Mucosa of stomach (tissue), 1 donor: ENCODE measurements at regions not wholly inside any gene's neighbourhood (a gene's known extent, or its start where the extent isn't known, plus 50 kb on each side); places are given as distances from the start of the nearest gene placed in this dataset.

Experiments used
- H3K27me3 ChIP-seq: one replicate; pipeline ENCODE4 v1.7.0; 2013; ENCODE audit warnings: mild to moderate bottlenecking, low read length; ENCODE audit not compliant: control insufficient read depth, insufficient read depth
- H3K36me3 ChIP-seq: one replicate; pipeline ENCODE4 v1.7.0; 2013; ENCODE audit warnings: low read length; ENCODE audit not compliant: control insufficient read depth, insufficient read depth
- H3K4me1 ChIP-seq: one replicate; pipeline ENCODE4 v1.7.0; 2013; ENCODE audit warnings: mild to moderate bottlenecking, low read length; ENCODE audit not compliant: control insufficient read depth, insufficient read depth
- H3K4me3 ChIP-seq: one replicate; pipeline ENCODE4 v1.7.0; 2013; ENCODE audit warnings: low read length
- H3K9ac ChIP-seq: one replicate; pipeline ENCODE4 v1.7.0; 2013; ENCODE audit warnings: mild to moderate bottlenecking, low read length, moderate library complexity
- H3K9me3 ChIP-seq: one replicate; pipeline ENCODE4 v1.7.0; 2013; ENCODE audit warnings: mild to moderate bottlenecking, low read length, moderate library complexity; ENCODE audit not compliant: control insufficient read depth
- donor health status: Pancreatic carcinoma.

DNA sequence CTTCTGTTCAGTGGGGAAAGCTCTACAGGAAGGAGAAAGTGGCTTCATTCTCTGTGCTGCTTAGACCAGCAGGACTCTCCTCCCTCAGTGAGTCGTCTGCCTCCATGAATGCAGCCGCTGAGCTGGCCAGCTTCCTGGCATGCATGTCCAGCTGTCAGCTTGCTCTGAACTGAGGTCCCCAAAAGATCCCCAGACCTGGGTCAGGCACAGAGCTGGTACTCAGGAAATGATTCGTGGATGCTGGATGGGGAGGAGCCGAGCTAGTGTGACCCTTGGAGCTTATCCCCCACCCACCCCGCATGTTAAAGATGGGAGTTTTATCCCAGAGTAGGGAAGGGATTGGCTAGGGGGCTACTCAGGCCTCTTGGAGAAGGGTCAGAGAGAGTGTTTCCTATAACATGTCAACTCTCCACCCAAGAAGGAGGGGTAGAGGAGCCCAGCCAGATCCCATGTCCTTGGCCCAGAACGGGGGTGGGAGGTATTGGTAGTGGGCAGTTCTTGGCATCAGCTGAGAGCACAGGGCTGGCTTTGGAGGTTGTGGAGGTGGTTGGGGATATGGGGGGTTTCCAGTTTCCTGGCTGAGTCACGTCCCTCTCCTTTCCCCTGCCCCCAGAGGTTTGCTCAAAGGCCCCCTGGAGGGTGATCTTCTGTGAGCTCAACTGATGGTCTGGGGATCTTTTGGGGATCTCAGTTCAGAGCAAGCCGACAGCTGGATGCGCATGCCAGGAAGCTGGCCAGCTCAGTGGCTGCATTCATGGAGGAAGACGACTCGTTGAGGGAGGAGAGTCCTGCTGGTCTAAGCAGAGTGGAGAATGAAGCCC lies 110.1 kb downstream of the FOXD2 start:
- H3K9me3 ChIP-seq: no peaks in the 10 kb centered on the region
- H3K4me3 ChIP-seq: no peak overlapping the region
- peaks cover 36% of the 10 kb centered on the region for H3K4me1 ChIP-seq
- no peak overlapping the region for H3K9ac ChIP-seq
- no peaks in the 10 kb centered on the region for H3K27me3 ChIP-seq
- no peaks in the 10 kb centered on the region for H3K36me3 ChIP-seq

DNA sequence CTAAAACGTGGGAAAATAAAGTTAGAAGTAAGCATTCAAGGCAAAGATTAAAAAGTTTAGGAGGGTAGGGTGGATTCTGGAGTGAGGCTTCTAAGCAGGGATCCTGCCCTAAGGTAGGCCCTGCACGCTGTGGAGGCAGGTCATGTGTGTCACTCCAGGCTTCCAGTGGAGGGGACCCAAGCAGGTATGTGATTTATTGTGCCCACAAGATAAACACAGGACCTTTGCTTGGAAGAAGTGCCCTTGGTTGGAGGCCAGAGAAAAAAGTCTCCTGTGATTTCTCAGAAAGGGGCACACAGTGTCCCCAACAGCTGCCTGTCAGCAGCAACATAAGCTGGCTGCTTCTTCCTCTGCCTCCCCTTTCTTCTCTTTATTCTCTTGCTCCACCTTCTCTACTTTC lies 110.8 kb downstream of the FOXD2 start:
- Histone ChIP-seq H3K9me3 (no peaks in the 10 kb centered on the region), H3K4me3 (no peak overlapping the region), H3K4me1 (peaks cover 41% of the 10 kb centered on the region), H3K36me3 (no peaks in the 10 kb centered on the region), H3K9ac (no peak overlapping the region), H3K27me3 (no peaks in the 10 kb centered on the region)

DNA sequence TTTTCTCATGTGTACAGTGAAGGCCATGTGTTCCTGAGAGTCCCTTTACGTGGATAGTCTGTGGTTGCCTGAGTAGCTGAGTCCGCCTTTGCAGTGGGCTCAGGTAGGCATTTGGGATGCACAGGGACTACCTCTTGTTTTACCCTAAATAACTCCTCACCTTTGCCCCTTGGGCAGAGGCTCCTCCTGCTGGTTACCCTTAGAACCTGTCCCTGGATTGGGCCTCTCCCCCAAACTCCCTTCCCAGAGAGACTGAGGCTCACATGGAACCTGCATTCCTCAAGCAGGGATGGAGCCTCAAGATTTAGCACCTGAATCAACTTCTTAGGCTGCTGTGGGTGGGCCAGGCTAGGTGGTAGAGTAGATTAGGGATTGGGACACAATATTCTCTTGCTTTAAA lies 111.7 kb downstream of the FOXD2 start:
- Histone ChIP-seq H3K4me1 (peaks cover 50% of the 10 kb centered on the region), H3K36me3 (no peaks in the 10 kb centered on the region), H3K9me3 (no peaks in the 10 kb centered on the region), H3K4me3 (no peak overlapping the region), H3K9ac (no peak overlapping the region), H3K27me3 (no peaks in the 10 kb centered on the region)

DNA sequence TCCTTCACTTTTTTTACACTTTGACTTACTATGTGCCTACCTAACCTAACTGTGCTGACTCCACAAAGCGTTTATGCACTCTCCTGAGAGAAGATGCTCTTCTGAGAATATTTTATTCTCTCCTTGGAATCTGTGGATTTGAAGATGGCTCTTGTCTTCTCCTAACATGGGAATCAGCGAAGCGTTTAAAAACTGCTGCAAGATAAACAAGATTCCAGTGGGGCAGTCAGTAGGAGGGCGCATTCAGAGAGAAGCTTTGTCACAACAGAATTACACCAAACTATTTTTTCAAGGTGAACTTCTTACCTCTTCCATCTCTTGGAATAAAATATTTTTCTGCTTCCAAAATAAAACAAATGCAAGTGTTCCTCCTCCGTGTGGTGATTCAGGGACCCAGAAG lies 113.1 kb downstream of the FOXD2 start:
- Histone ChIP-seq H3K27me3 (no peaks in the 10 kb centered on the region), H3K9ac (no peak overlapping the region), H3K9me3 (no peaks in the 10 kb centered on the region), H3K4me1 (peaks cover 59% of the 10 kb centered on the region), H3K36me3 (no peaks in the 10 kb centered on the region), H3K4me3 (no peak overlapping the region)

DNA sequence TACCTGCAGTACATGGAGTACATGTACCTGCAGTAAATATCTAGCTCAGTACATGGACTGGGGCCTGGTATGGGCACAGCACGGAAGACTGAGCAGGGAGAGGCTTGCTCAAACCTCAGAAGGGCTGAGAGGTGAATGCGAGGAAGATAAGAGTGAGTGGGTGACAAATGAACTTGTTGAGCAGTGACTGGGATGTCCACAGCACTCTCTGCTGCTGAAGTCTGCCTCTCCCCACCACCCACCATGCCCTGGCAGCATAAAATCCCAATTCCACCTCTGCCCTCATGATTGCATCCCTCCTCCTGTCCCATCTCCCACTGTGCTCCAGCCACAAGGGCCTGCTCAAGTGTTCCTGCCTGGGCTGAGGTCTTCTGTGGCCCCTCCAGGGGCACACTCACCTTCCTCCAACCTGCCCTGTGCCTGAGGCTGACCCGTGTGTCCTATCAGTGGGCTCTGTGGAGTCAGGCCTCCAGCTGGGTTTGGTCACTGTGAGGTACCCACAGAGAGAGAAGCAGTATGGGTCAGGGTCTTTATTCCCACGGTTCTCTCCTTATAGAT lies 114.2 kb downstream of the FOXD2 start:
- H3K4me1 ChIP-seq: peaks cover 65% of the 10 kb centered on the region

DNA sequence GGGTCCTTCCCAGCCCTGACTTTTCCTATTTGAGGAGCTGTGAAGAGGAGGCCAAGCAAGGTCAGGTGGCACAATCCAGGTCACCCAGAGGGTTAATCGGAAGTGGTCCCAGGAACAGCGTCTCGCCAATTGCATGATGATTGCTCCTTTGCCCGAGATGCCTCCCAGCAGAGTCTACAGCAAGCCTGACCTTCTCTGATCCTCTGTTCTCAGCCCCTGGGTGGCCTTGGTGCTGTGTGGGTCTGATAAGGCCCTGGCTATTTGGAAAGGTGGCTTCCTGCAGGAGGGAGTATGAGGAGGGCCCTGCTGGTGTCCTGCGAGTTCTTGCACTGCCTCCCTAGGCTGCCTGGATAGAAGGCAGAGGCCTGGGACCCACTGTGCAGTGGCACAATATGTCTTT lies 116.2 kb downstream of the FOXD2 start:
- peak overlapping the region; percentile 11 for H3K9ac ChIP-seq
- H3K4me1 ChIP-seq: peaks cover 80% of the 10 kb centered on the region
- no peaks in the 10 kb centered on the region for H3K27me3 ChIP-seq
- no peak overlapping the region for H3K4me3 ChIP-seq
- no peaks in the 10 kb centered on the region for H3K9me3 ChIP-seq
- H3K36me3 ChIP-seq: no peaks in the 10 kb centered on the region

More for the DNA sequence above, 114.2 kb downstream of the FOXD2 start:
- no peaks in the 10 kb centered on the region for H3K27me3 ChIP-seq
- H3K4me3 ChIP-seq: no peak overlapping the region
- H3K9me3 ChIP-seq: no peaks in the 10 kb centered on the region
- no peak overlapping the region for H3K9ac ChIP-seq
- H3K36me3 ChIP-seq: no peaks in the 10 kb centered on the region

DNA sequence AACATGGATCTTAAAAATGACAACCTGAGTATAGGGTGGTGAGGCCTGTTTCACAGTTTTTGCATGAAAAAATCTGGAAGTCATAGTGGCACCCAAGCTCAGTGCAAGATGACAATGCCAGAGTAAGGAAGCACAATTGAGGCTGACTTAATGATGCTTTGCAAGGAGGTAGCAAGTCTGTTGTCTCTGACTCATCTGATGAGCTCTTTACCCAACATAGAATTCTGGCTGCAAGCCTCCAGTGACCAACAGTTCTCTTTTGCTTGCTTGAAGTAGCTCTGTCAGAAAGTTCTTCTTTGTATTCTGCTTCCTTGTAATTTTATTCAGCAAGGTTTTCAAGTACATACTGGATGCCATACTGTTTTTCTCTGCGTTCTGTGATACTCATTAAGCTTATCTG lies 117.1 kb downstream of the FOXD2 start:
- no peaks in the 10 kb centered on the region for H3K27me3 ChIP-seq
- peaks cover 77% of the 10 kb centered on the region for H3K4me1 ChIP-seq
- no peaks in the 10 kb centered on the region for H3K36me3 ChIP-seq
- H3K9ac ChIP-seq: no peak overlapping the region
- no peak overlapping the region for H3K4me3 ChIP-seq
- H3K9me3 ChIP-seq: no peaks in the 10 kb centered on the region

DNA sequence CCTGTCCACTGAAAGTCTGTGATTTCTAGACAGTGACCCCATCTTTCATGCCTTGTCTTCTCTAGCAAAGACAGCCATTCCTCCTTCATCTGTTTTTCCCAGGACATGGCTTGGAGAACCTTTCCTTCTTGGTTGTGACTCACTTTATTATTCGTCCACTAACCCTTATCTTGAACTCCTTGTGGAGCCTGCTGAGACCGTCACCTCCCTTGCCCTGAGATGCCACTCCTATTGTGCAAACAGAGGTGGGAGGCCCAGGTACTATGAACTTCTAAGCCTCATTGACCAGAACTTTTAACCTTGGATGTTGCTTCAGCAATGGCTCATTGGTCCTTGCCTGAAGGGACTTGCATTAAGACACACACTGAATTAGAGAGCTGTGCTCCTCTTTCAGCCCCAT lies 117.5 kb downstream of the FOXD2 start:
- H3K36me3 ChIP-seq: no peaks in the 10 kb centered on the region
- H3K4me3 ChIP-seq: no peak overlapping the region
- H3K27me3 ChIP-seq: no peaks in the 10 kb centered on the region
- H3K9ac ChIP-seq: peak overlapping the region; percentile 42
- H3K9me3 ChIP-seq: no peaks in the 10 kb centered on the region
- peaks cover 81% of the 10 kb centered on the region for H3K4me1 ChIP-seq

DNA sequence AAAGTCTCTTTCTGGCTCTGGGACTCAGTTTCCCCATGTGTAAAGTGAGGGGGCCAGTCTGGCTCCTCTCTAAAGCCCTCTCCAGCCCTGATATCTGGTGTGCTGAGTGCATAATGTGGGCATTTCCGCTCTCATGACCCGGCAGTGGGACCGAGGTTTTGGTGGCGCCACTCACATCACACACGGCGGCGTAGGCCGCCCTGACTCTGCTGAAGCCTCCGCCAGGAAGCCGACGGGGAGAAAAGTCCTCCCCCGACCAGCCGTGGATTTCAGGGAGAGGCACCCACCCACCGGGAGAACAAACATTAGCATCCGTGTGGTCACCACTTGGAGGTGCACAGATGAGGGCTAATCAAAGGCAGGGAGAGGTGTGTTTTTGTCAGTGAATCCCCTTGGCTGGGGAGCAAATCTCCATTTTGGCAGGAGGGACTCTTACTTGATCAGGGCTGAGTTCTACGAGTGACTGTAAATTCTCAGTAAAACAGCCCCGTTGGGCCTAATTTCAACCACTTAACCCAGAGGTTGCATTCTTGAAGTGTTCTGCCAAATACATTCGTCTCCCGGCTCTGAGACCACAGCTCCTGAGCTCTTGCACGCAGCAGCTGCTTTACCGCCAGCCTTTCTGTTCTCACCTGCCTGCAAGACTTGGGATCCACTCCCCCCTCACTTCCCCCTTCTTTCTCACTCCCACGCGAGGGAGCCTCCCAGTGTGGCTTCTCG lies 118.2 kb downstream of the FOXD2 start:
- no peaks in the 10 kb centered on the region for H3K9me3 ChIP-seq
- H3K36me3 ChIP-seq: no peaks in the 10 kb centered on the region
- H3K27me3 ChIP-seq: no peaks in the 10 kb centered on the region
- no peak overlapping the region for H3K4me3 ChIP-seq
- peaks cover 88% of the 10 kb centered on the region for H3K4me1 ChIP-seq
- peak overlapping the region; percentile 42 for H3K9ac ChIP-seq

DNA sequence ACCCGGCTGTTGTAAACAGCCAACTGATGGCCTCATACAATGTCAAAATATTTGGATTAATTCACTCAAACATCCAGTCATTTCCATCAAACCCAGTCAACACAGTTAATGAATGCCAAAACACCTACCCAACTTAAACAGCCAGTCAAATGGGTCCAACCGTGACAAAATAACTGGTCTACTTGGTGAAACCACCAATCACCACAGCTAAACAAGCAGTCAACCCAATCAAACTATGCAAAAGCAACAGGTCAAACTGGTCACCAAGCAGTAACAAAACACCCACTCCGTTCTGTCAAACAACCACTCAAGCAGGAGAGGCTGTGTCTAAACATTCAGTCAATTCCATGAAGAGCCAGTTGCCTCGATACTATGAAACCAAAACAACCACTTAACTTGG lies 119.2 kb downstream of the FOXD2 start:
- Histone ChIP-seq H3K4me1 (peaks cover 89% of the 10 kb centered on the region), H3K27me3 (no peaks in the 10 kb centered on the region), H3K4me3 (no peak overlapping the region), H3K9ac (no peak overlapping the region), H3K36me3 (no peaks in the 10 kb centered on the region), H3K9me3 (no peaks in the 10 kb centered on the region)

DNA sequence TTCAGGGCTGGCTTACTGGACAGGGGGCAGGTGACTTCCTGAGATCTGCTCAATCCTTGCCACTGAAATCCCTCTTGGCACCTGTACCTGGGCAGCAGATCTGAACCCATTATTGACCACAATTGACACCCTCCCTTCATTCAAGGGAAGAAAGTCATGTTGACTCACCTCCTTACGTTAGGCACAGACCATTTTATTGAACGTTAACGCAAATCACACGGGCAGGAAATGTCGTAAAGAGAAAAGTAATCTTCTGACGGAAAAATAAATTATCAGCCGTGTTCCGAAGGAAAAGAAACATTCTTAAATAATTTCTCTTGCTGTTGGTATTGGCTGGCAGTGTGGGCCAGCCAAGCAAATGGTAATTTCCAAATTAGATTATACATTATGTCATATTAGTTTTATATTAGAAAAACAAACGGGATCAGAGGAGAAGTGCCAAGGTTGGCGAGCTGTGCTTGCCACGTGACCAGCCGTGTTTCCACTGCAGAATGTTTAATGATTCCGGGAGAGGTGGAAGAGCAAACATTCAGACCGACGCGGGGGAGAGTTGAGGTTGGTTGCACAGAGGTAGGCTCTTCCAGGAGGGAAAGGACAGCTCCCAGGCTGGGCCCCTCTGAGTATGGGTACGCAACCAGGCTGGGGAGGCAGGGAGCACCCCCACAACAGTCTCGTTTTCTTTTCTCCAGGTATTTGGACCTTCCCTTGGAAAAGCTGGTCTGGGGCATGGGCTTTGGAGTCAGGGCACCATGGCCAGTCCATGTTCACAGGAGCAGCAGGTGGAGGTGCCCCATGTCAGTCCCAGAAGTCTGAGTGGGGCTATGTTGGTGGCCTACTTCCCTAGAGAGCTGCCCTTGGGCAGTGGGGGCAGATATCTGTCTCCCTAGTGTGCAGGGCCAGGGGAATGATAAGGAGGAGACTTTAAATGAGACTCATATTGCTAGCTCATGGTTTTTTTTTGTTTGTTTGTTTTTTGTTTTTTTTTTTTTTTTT lies 121.1 kb downstream of the FOXD2 start:
- no peaks in the 10 kb centered on the region for H3K9me3 ChIP-seq
- H3K4me3 ChIP-seq: peak overlapping the region; percentile 58
- no peaks in the 10 kb centered on the region for H3K27me3 ChIP-seq
- H3K4me1 ChIP-seq: peaks cover 75% of the 10 kb centered on the region
- peak overlapping the region; percentile 72 for H3K9ac ChIP-seq
- H3K36me3 ChIP-seq: no peaks in the 10 kb centered on the region
